ENCODE measurements at regions not wholly inside any gene's neighbourhood (a gene's known extent, or its start where the extent isn't known, plus 50 kb on each side); places are given as distances from the start of the nearest gene placed in this dataset.

DNA sequence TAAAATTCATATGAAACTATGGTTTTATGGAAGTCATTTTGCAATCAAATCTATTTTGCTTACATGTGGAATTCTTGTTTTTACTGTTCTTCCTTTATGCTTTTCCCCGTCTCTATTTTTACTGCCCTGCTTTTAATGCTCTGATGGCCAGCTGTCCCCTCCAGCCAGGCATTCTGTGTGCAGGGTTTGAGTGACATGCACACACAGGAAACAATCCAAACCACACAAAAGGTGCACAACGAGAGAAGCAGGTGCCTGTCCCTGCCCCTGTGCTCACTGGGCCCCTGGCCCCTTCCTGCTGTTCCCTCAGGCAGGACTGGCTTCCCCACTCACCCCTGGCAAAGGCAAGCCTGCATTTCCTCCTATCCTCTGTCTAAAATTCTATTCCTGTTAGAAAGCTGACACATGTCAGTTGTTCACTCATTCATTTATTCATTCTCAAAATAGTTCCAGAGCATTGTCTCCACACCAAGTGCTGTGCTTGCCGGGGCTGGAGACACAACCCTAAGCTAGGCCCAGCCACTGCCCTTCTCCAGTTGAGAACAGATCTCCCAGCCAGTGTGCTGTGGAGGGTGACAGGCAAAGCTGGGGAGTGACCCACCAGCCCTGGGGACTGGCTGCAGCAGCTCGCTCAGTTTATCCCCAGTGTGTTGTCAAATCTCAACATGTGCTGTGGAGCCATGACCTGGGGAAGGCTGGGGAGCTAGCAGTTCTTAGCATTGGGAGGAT, 346.3 kb downstream of the FBXW7 start:
- TF ChIP-seq, protein P1, sequence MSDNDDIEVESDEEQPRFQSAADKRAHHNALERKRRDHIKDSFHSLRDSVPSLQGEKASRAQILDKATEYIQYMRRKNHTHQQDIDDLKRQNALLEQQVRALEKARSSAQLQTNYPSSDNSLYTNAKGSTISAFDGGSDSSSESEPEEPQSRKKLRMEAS (IDR thresholded peaks at IDR 0.05): no peak
- TF ChIP-seq CEBPB (IDR thresholded peaks at IDR 0.05) (no peak), FOXM1 (IDR thresholded peaks at IDR 0.05; ENCODE audit: borderline replicate concordance, low read depth) (no peak), RAD21 (IDR thresholded peaks at IDR 0.05; ENCODE audit: low read depth) (no peak), TCF12 (IDR thresholded peaks at IDR 0.05; ENCODE audit: low read depth) (no peak), ZBTB7A (IDR thresholded peaks at IDR 0.05; ENCODE audit: low read depth) (no peak), TEAD4 (IDR thresholded peaks at IDR 0.05) (no peak), NFIC (IDR thresholded peaks at IDR 0.05) (no peak), EGR1 (IDR thresholded peaks at IDR 0.05) (no peak), USF1 (IDR thresholded peaks at IDR 0.05) (no peak), EP300 (IDR thresholded peaks at IDR 0.05; ENCODE audit: borderline replicate concordance) (no peak)
- TF ChIP-seq, protein P2, sequence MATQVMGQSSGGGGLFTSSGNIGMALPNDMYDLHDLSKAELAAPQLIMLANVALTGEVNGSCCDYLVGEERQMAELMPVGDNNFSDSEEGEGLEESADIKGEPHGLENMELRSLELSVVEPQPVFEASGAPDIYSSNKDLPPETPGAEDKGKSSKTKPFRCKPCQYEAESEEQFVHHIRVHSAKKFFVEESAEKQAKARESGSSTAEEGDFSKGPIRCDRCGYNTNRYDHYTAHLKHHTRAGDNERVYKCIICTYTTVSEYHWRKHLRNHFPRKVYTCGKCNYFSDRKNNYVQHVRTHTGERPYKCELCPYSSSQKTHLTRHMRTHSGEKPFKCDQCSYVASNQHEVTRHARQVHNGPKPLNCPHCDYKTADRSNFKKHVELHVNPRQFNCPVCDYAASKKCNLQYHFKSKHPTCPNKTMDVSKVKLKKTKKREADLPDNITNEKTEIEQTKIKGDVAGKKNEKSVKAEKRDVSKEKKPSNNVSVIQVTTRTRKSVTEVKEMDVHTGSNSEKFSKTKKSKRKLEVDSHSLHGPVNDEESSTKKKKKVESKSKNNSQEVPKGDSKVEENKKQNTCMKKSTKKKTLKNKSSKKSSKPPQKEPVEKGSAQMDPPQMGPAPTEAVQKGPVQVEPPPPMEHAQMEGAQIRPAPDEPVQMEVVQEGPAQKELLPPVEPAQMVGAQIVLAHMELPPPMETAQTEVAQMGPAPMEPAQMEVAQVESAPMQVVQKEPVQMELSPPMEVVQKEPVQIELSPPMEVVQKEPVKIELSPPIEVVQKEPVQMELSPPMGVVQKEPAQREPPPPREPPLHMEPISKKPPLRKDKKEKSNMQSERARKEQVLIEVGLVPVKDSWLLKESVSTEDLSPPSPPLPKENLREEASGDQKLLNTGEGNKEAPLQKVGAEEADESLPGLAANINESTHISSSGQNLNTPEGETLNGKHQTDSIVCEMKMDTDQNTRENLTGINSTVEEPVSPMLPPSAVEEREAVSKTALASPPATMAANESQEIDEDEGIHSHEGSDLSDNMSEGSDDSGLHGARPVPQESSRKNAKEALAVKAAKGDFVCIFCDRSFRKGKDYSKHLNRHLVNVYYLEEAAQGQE (IDR thresholded peaks at IDR 0.05; ENCODE audit: low read depth): no peak

DNA sequence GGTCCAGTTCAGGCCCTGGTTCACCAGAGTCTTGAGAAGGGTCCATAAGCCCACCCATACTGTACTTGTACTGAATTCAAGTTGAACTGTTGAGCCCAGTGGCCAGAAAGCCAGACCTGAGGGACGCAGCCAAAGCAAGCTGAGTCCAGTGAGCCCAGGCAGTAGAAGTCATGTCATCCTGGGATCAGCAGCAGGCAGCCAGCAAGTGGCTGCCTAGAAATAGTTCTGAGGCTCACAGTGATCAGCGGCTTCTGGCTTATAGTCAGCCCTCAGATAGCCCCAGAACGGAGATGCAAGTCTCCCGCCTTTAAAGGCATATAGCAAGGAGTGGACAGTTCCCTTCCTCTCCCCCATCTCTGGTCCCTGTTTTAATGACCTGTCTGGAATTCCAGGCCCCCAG, 347.1 kb downstream of the FBXW7 start:
- TF ChIP-seq USF1 (IDR thresholded peaks at IDR 0.05): no peak
- TF ChIP-seq RAD21 (IDR thresholded peaks at IDR 0.05; ENCODE audit: low read depth): no peak
- no peak for TF ChIP-seq EGR1 (IDR thresholded peaks at IDR 0.05)
- TF ChIP-seq TAF1 (IDR thresholded peaks at IDR 0.05; ENCODE audit: low read depth): no peak
- no peak for TF ChIP-seq TEAD4 (IDR thresholded peaks at IDR 0.05)
- TF ChIP-seq TCF12 (IDR thresholded peaks at IDR 0.05; ENCODE audit: low read depth): no peak
- no peak for TF ChIP-seq EP300 (IDR thresholded peaks at IDR 0.05; ENCODE audit: borderline replicate concordance)
- no peak for TF ChIP-seq ZBTB7A (IDR thresholded peaks at IDR 0.05; ENCODE audit: low read depth)
- TF ChIP-seq FOXM1 (IDR thresholded peaks at IDR 0.05; ENCODE audit: borderline replicate concordance, low read depth): no peak
- TF ChIP-seq, protein P1 (IDR thresholded peaks at IDR 0.05): no peak
- TF ChIP-seq, protein P2 (IDR thresholded peaks at IDR 0.05; ENCODE audit: low read depth): no peak

DNA sequence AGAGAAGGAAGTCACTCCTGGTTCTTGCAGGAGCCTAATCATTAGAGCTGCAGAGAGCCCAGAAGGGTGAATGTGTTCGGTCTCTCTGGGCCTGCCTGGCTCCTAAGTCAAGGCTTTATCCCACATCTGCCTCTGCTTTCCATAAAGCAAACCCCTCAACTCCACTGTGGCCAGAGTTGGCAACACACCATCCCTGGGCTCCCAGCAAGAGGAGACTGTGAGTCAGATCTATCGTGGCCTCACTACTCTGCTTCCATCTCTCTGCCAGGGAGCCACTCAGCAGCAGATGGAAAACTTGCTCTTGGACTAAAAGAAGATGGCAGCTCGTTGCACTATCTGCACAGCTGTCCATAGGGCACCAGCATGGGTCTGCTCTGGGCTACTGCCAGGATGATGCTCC, 348.2 kb downstream of the FBXW7 start:
- TF ChIP-seq RAD21 (IDR thresholded peaks at IDR 0.05; ENCODE audit: low read depth) (no peak), ZBTB7A (IDR thresholded peaks at IDR 0.05; ENCODE audit: low read depth) (no peak), FOXM1 (IDR thresholded peaks at IDR 0.05; ENCODE audit: borderline replicate concordance, low read depth) (no peak), TEAD4 (IDR thresholded peaks at IDR 0.05) (no peak), EGR1 (IDR thresholded peaks at IDR 0.05) (no peak), TCF12 (IDR thresholded peaks at IDR 0.05; ENCODE audit: low read depth) (no peak), USF1 (IDR thresholded peaks at IDR 0.05) (no peak), TAF1 (IDR thresholded peaks at IDR 0.05; ENCODE audit: low read depth) (no peak)
- TF ChIP-seq, protein P1 (IDR thresholded peaks at IDR 0.05): no peak

DNA sequence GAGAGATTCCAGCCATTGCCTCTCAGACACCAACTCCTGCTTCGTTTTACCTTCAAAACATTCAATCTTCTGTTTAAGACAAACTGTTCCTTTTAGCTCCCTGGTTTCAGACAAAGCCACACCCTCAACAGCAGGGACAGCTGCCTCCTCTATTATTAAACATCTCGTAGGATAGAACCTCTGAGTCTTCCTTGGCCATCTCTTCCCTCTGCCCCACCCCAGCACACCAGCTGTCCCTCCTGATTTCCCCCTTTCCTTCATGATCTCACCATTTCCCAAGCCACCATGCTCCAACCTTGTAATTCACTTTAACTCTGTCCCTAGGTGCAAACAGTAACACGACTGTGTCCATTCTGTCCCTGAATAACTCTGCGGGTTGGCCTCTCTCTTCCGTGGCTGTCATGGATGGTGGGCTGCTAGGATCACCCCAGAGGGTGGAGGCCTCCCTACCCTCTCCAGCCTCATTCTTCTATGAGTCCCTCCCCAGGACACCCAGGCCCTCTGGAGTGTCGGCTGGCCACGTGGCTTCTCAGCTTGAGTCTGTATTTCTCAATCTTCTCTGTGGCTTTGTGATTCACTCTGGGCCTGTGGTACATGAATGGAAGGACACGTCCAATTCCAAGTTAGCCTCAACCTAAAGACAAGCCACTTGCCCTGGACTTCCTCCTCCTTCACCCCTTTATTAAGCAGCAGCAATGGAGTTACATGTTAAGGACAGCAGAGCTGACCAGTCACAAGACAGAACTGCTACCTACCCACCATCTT, 349.9 kb downstream of the FBXW7 start:
- TF ChIP-seq TAF1 (IDR thresholded peaks at IDR 0.05; ENCODE audit: low read depth) (no peak), NFIC (IDR thresholded peaks at IDR 0.05) (no peak), CEBPB (IDR thresholded peaks at IDR 0.05) (no peak), ZBTB7A (IDR thresholded peaks at IDR 0.05; ENCODE audit: low read depth) (no peak), USF1 (IDR thresholded peaks at IDR 0.05) (no peak), YY1 (IDR thresholded peaks at IDR 0.05; ENCODE audit: low read depth) (no peak), EP300 (IDR thresholded peaks at IDR 0.05; ENCODE audit: borderline replicate concordance) (no peak), TCF12 (IDR thresholded peaks at IDR 0.05; ENCODE audit: low read depth) (no peak), TEAD4 (IDR thresholded peaks at IDR 0.05) (no peak), CREB1 (IDR thresholded peaks at IDR 0.05; ENCODE audit: low read depth) (no peak), FOXM1 (IDR thresholded peaks at IDR 0.05; ENCODE audit: borderline replicate concordance, low read depth) (no peak), RAD21 (IDR thresholded peaks at IDR 0.05; ENCODE audit: low read depth) (no peak), EGR1 (IDR thresholded peaks at IDR 0.05) (no peak)
- TF ChIP-seq, protein P1 (IDR thresholded peaks at IDR 0.05): no peak
- TF ChIP-seq, protein P2 (IDR thresholded peaks at IDR 0.05; ENCODE audit: low read depth): no peak
